HepG2 (cell line): ENCODE measurements at regions not wholly inside any gene's neighbourhood (a gene's known extent, or its start where the extent isn't known, plus 50 kb on each side); places are given as distances from the start of the nearest gene placed in this dataset.

Experiments
- ATAC-seq: fragments of 200-7000 bp; cut with Tn5 transposase; 3 replicates; pipeline ENCODE4 v1.9.1; 2020; ENCODE audit warnings: mild to moderate bottlenecking, moderate library complexity
- BruUV-seq: library from RNA; stranded (reverse); fragments of 400-500 nt; replicated peaks from 2 replicates; lab custom pipeline; 2021; lab: Mats Ljungman, UMichigan
- CTCF ChIA-PET: fragments of 300-600 bp; formaldehyde crosslinking; extraction: SDS; loops from one replicate; lab custom pipeline; 2021; ENCODE audit warnings: low total read pairs, inconsistent platforms, low intra/inter-chr PET ratio; lab: Yijun Ruan, JAX
- POLR2A ChIA-PET: fragments of 350-600 bp; sonication (Branson Sonifier 250); formaldehyde crosslinking; loops from one replicate; lab custom pipeline; 2020; ENCODE audit warnings: antibody characterized with exemption, inconsistent platforms; lab: Yijun Ruan, JAX
- DNase-seq: peaks from one replicate; pipeline ENCODE4 v3.0.0-alpha.2; 2015; ENCODE audit warnings: low spot score
- FAIRE-seq: peaks from 3 replicates; lab custom pipeline; 2011; peaks lifted over from hg19 to GRCh38; lab: Jason Lieb, UNC
- H2AFZ ChIP-seq: one replicate; pipeline ENCODE4 v1.6.1; 2011; ENCODE audit warnings: low read length, inconsistent platforms
- H3K27ac ChIP-seq: fragments of 300-600 bp; 3 replicates; pipeline ENCODE4 v1.8.0; 2011; ENCODE audit warnings: mixed run types, mild to moderate bottlenecking, mixed read lengths, low read length, inconsistent platforms; ENCODE audit not compliant: insufficient read depth; ENCODE audit errors: extremely low read length
- H3K27me3 ChIP-seq, 2 experiments: fragments of 200-600 bp in 1 of 2; 2 replicates in 1 of 2; 3 replicates in 1 of 2; pipeline versions ENCODE4 v1.6.0 to v1.8.0; 2011; ENCODE audit warnings: low read length in 2 of 2, mild to moderate bottlenecking in 2 of 2, moderate library complexity in 2 of 2, inconsistent platforms in 1 of 2; ENCODE audit not compliant: insufficient read depth in 2 of 2, control insufficient read depth in 1 of 2
- H3K36me3 ChIP-seq, 2 experiments: fragments of 200-600 bp in 1 of 2; replicated peaks in 1 of 2; 2 replicates in 1 of 2; 3 replicates in 1 of 2; pipeline versions ENCODE4 v1.5.1 to v1.8.0; 2011; ENCODE audit warnings: low read length in 2 of 2, inconsistent platforms in 1 of 2; ENCODE audit not compliant: insufficient read depth in 2 of 2, control insufficient read depth in 1 of 2
- H3K4me1 ChIP-seq: 2 replicates; pipeline ENCODE4 v1.5.1; 2012; ENCODE audit warnings: low read length, inconsistent platforms; ENCODE audit not compliant: insufficient read depth
- H3K4me2 ChIP-seq: 2 replicates; pipeline ENCODE4 v1.6.0; 2011; ENCODE audit warnings: low read depth, low read length, inconsistent platforms
- H3K4me3 ChIP-seq, 3 experiments: fragments of 200-600 bp in 1 of 3; sonication (generic), shearing (Covaris generic) in 1 of 3; replicated peaks in 1 of 3; 2 replicates each; pipeline ENCODE4 v1.5.1; 2011 to 2016; ENCODE audit warnings: low read length in 3 of 3, inconsistent platforms in 2 of 3, low read depth in 2 of 3, mild to moderate bottlenecking in 2 of 3, control low read depth in 1 of 3, mixed read lengths in 1 of 3; ENCODE audit not compliant: insufficient read depth in 1 of 3
- H3K79me2 ChIP-seq: one replicate; pipeline ENCODE4 v1.6.1; 2011; ENCODE audit warnings: low read length, inconsistent platforms; ENCODE audit not compliant: insufficient read depth
- H3K9ac ChIP-seq: 2 replicates; pipeline ENCODE4 v1.6.0; 2011; ENCODE audit warnings: mild to moderate bottlenecking, low read depth, low read length, inconsistent platforms; ENCODE audit not compliant: insufficient read depth
- H3K9me3 ChIP-seq: 2 replicates; pipeline ENCODE4 v1.5.1; 2012; ENCODE audit warnings: mild to moderate bottlenecking, low read length
- H4K20me1 ChIP-seq: 2 replicates; pipeline ENCODE4 v1.6.0; 2011; ENCODE audit warnings: inconsistent platforms, mild to moderate bottlenecking, low read length, moderate library complexity; ENCODE audit not compliant: insufficient read depth
- ATM ChIP-seq: fragments of 450-650 bp; IDR thresholded peaks from 2 replicates; pipeline ENCODE4 v1.7.1; 2017; ENCODE audit warnings: mild to moderate bottlenecking, borderline replicate concordance
- HMGXB3 ChIP-seq: sonication (generic); formaldehyde crosslinking; IDR thresholded peaks from 2 replicates; pipeline ENCODE4 v1.4.0; 2020; ENCODE audit warnings: missing genetic modification reagents, borderline replicate concordance
- MBD4 ChIP-seq: IDR thresholded peaks from 2 replicates; pipeline ENCODE4 v1.6.1; 2012; ENCODE audit warnings: low read length, inconsistent platforms, borderline replicate concordance
- MNT ChIP-seq: fragments of 450-650 bp; IDR thresholded peaks from 2 replicates; pipeline ENCODE4 v1.6.1; 2016
- SP4 ChIP-seq: sonication (generic); formaldehyde crosslinking; IDR thresholded peaks from 2 replicates; pipeline ENCODE4 v1.8.1; 2023; ENCODE audit warnings: mild to moderate bottlenecking, missing genetic modification reagents
- ZBTB37 ChIP-seq: sonication (generic); formaldehyde crosslinking; IDR thresholded peaks from 2 replicates; pipeline ENCODE4 v1.4.0; 2020; ENCODE audit warnings: mild to moderate bottlenecking, missing genetic modification reagents
- ZMYM2 ChIP-seq: sonication (generic); formaldehyde crosslinking; IDR thresholded peaks from 2 replicates; pipeline ENCODE4 v1.8.0; 2022; ENCODE audit warnings: mild to moderate bottlenecking, missing genetic modification reagents
- ZNF225 ChIP-seq: sonication (generic); formaldehyde crosslinking; IDR thresholded peaks from 2 replicates; pipeline ENCODE4 v1.4.0; 2020; ENCODE audit warnings: mild to moderate bottlenecking, missing genetic modification reagents
- ZNF326 ChIP-seq: sonication (generic); formaldehyde crosslinking; IDR thresholded peaks from 2 replicates; pipeline ENCODE4 v1.4.0; 2020; ENCODE audit warnings: missing genetic modification reagents, borderline replicate concordance
- WGBS: methylation state at CpG from one replicate; pipeline ENCODE4 v1.1.6; 2017; ENCODE audit warnings: low lambda C conversion rate; 5-methylcytosine and 5-hydroxymethylcytosine counted together
- in situ Hi-C: cut with HindIII; loops from 2 replicates; pipeline ENCODE4 v1.10.0; 2017; ENCODE audit warnings: low pct_unique_long_range_greater_than_20kb; ENCODE audit not compliant: extremely low pct_ligation_motif_present
- intact Hi-C: fragments of 100-400 bp; cut with micrococcal nuclease; formaldehyde crosslinking; loops from one replicate; pipeline ENCODE4 v1.10.0; 2022; ENCODE audit not compliant: unreplicated experiment

GRCh38 chr15:25234831-25235230, 204.0 kb downstream of the UBE3A start (continued):
- TF ChIP-seq HMGXB3 (CRISPR knock-in tag): no peak
- TF ChIP-seq SP4 (CRISPR knock-in tag): no peak
- TF ChIP-seq ATM: no peak
- no peak for TF ChIP-seq ZBTB37 (CRISPR knock-in tag)
- no peak for TF ChIP-seq ZNF225 (CRISPR knock-in tag)
- no peak for TF ChIP-seq ZMYM2 (CRISPR knock-in tag)
- no peak for TF ChIP-seq MBD4

- Histone ChIP-seq H3K27ac (no peak overlapping the region), H3K9ac (no peak overlapping the region), H3K4me1 (no peaks in the 10 kb centered on the region), H4K20me1 (no peaks in the 10 kb centered on the region), H3K27me3 (no peaks in the 10 kb centered on the region), H3K4me3 (no peak overlapping the region), H3K36me3 (no peaks in the 10 kb centered on the region), H3K79me2 (no peaks in the 10 kb centered on the region), H2AFZ (no peak overlapping the region), H3K9me3 (peaks cover 100% of the 10 kb centered on the region), H3K4me2 (no peak overlapping the region)
- intact Hi-C loops (no loop called here), in situ Hi-C loops (no loop called here)
- BruUV-seq: no TSS peak
- DNase-seq: no peak
- no peak for ATAC-seq
- no peak for FAIRE-seq
- TF ChIP-seq MNT (peak; percentile 18; the same call in 1 of the 2 replicates), ZNF326 (CRISPR knock-in tag) (no peak)
- ChIA-PET POLR2A (no interaction called here), CTCF (no interaction called here)
- no CpG with 5 or more reads among the region's 5 CpGs for WGBS
Measured at GRCh38 chr15:25235391-25235790, 203.4 kb downstream of the UBE3A start.
